Body of pancreas (tissue), 4 donors: ENCODE measurements at regions not wholly inside any gene's neighbourhood (a gene's known extent, or its start where the extent isn't known, plus 50 kb on each side); places are given as distances from the start of the nearest gene placed in this dataset.

Experiments used
- CTCF ChIP-seq, 7 experiments: fragments of 450-650 bp in 4 of 7; fragments of 200-600 bp in 3 of 7; sonication (generic) in 3 of 7; IDR thresholded peaks; one replicate each; pipeline ENCODE4 v1.5.1; 2016 to 2019; ENCODE audit warnings: antibody characterized with exemption in 7 of 7
- POLR2A ChIP-seq, 3 donors: fragments of 450-650 bp; IDR thresholded peaks; one replicate each; pipeline ENCODE4 v1.6.1; 2016; ENCODE audit warnings: antibody characterized with exemption in 3 of 3, mild to moderate bottlenecking in 2 of 3

DNA sequence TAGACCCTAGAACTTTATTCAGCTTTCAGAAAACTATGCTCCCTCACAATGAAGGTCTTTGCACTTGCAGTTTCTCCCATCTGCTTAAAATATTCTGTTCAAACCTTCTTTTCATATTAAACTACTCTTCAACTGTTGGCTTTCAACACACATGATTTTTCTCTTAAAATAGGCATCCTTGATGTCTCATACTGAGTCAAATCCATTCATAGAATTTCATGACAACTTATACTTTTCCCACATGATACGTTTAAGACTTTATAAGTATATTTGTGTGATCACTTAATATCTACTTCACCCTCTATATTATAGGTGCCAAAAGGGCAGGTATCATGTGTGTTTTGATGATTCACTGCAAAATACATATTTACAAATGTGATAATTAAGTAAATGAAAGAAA lies 412.5 kb downstream of the MMUT start:
- no peak for TF ChIP-seq POLR2A (IDR thresholded peaks at IDR 0.05)
- TF ChIP-seq CTCF (IDR thresholded peaks at IDR 0.05) = no peak
